HG03103 (cell line): ENCODE measurements at regions not wholly inside any gene's neighbourhood (a gene's known extent, or its start where the extent isn't known, plus 50 kb on each side); places are given as distances from the start of the nearest gene placed in this dataset.
A peak's percentile ranks its signal among the peaks of the same experiment; 100 is the strongest.
"Not testable (repeated sequence)": the region's sequence is repeated elsewhere in the genome, so short reads cannot be mapped to it uniquely, and the experiment has no call there.

ENCODE experiments used
- ATAC-seq: cut with Tn5 transposase; IDR thresholded peaks from one replicate; pipeline ENCODE4 v1.9.1; 2021; ENCODE audit warnings: low read depth; ENCODE audit not compliant: unreplicated experiment

GRCh38 chr12:62006076-62006732 lies 254.0 kb upstream of the USP15 start:
- ATAC-seq: no peak

- no peak for ATAC-seq
These were observed 251.5 kb upstream of the USP15 start for GRCh38 chr12:62008703-62009102.

GRCh38 chr12:62009445-62009844 lies 250.8 kb upstream of the USP15 start:
- no peak for ATAC-seq

GRCh38 chr12:62010331-62010906 lies 249.8 kb upstream of the USP15 start:
- not testable (repeated sequence) for ATAC-seq

GRCh38 chr12:62010973-62011372 lies 249.2 kb upstream of the USP15 start:
- ATAC-seq: not testable (repeated sequence)

GRCh38 chr12:62014330-62014729 lies 245.9 kb upstream of the USP15 start:
- no peak for ATAC-seq

GRCh38 chr12:62016021-62016420 lies 244.2 kb upstream of the USP15 start:
- ATAC-seq: no peak

GRCh38 chr12:62021808-62022207 lies 238.4 kb upstream of the USP15 start:
- no peak for ATAC-seq

GRCh38 chr12:62028536-62028935 lies 231.7 kb upstream of the USP15 start:
- no peak for ATAC-seq

- ATAC-seq: no peak
These were observed 227.3 kb upstream of the USP15 start for GRCh38 chr12:62032870-62033269.

GRCh38 chr12:62044450-62045135 lies 215.6 kb upstream of the USP15 start:
- no peak for ATAC-seq

GRCh38 chr12:62045211-62045610 lies 215.0 kb upstream of the USP15 start:
- no peak for ATAC-seq

- ATAC-seq: no peak
These were observed 209.4 kb upstream of the USP15 start for GRCh38 chr12:62050785-62051184.

GRCh38 chr12:62069976-62070375 lies 190.2 kb upstream of the USP15 start:
- no peak for ATAC-seq

- ATAC-seq: not testable (repeated sequence)
These were observed 187.0 kb upstream of the USP15 start for GRCh38 chr12:62073236-62073635.

GRCh38 chr12:62075870-62076269 lies 184.3 kb upstream of the USP15 start:
- peak; percentile 68 for ATAC-seq

- no peak for ATAC-seq
These were observed 182.2 kb upstream of the USP15 start for GRCh38 chr12:62078020-62078419.

- no peak for ATAC-seq
These were observed 177.8 kb upstream of the USP15 start for GRCh38 chr12:62082448-62082847.

- ATAC-seq: no peak
These were observed 162.1 kb upstream of the USP15 start for GRCh38 chr12:62098132-62098531.

GRCh38 chr12:62103748-62104147 lies 156.5 kb upstream of the USP15 start:
- ATAC-seq: no peak

- no peak for ATAC-seq
These were observed 153.5 kb upstream of the USP15 start for GRCh38 chr12:62106547-62107185.
